Ishikawa (cell line): ENCODE measurements at regions not wholly inside any gene's neighbourhood (a gene's known extent, or its start where the extent isn't known, plus 50 kb on each side); places are given as distances from the start of the nearest gene placed in this dataset.

Source experiments
- CEBPB ChIP-seq: IDR thresholded peaks from 2 replicates; pipeline ENCODE4 v1.6.1; 2012
- CREB1 ChIP-seq: IDR thresholded peaks from 2 replicates; pipeline ENCODE4 v1.6.1; 2012; ENCODE audit warnings: low read depth
- EGR1 ChIP-seq: IDR thresholded peaks from 2 replicates; pipeline ENCODE4 v1.6.1; 2012
- EP300 ChIP-seq: IDR thresholded peaks from 2 replicates; pipeline ENCODE4 v1.6.1; 2012; ENCODE audit warnings: borderline replicate concordance
- FOXM1 ChIP-seq: IDR thresholded peaks from 2 replicates; pipeline ENCODE4 v1.6.1; 2012; ENCODE audit warnings: low read depth, borderline replicate concordance
- NFIC ChIP-seq: IDR thresholded peaks from 2 replicates; pipeline ENCODE4 v1.6.1; 2012
- RAD21 ChIP-seq: IDR thresholded peaks from 2 replicates; pipeline ENCODE4 v1.6.1; 2012; ENCODE audit warnings: low read depth
- TAF1 ChIP-seq: IDR thresholded peaks from 2 replicates; pipeline ENCODE4 v1.6.1; 2012; ENCODE audit warnings: low read depth, mild to moderate bottlenecking
- TCF12 ChIP-seq: IDR thresholded peaks from 2 replicates; pipeline ENCODE4 v1.6.1; 2012; ENCODE audit warnings: low read depth
- TEAD4 ChIP-seq: IDR thresholded peaks from 2 replicates; pipeline ENCODE4 v1.6.1; 2012
- YY1 ChIP-seq: IDR thresholded peaks from 2 replicates; pipeline ENCODE4 v1.6.1; 2012; ENCODE audit warnings: low read depth
- ZBTB7A ChIP-seq: IDR thresholded peaks from 2 replicates; pipeline ENCODE4 v1.6.1; 2012; ENCODE audit warnings: low read depth
- TF ChIP-seq, protein P1 (sequence below): IDR thresholded peaks from 2 replicates; pipeline ENCODE4 v1.6.1; 2012
- TF ChIP-seq, protein P2 (sequence below): IDR thresholded peaks from 2 replicates; pipeline ENCODE4 v1.6.1; 2012
- TF ChIP-seq, protein P3 (sequence below): IDR thresholded peaks from 2 replicates; pipeline ENCODE4 v1.6.1; 2012; ENCODE audit warnings: low read depth, mild to moderate bottlenecking

- TF ChIP-seq, protein P1, sequence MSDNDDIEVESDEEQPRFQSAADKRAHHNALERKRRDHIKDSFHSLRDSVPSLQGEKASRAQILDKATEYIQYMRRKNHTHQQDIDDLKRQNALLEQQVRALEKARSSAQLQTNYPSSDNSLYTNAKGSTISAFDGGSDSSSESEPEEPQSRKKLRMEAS: no peak
These were observed 527.3 kb upstream of the GHITM start for GRCh38 chr10:83612050-83612449.

DNA sequence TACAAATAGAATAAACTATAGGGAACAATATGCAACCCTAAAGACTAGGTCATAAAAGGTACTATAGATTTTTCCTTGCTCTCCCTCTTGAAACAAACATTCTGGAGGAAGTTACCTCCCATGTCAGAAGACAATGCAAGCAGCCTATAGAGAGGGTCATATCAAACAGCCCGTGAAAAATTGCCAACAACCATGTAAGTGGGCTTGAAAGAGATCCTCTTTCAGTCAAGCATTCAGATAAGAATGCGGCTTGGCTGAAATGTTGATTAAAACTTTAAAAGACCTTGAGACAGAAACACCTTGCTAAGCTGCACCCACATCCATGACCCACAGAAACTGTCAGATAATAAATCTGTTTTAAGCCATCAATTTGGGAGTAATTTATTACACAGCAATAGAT lies 526.6 kb upstream of the GHITM start:
- no peak for TF ChIP-seq TCF12
- TF ChIP-seq TEAD4: no peak
- TF ChIP-seq TAF1: no peak
- no peak for TF ChIP-seq FOXM1
- no peak for TF ChIP-seq EP300

DNA sequence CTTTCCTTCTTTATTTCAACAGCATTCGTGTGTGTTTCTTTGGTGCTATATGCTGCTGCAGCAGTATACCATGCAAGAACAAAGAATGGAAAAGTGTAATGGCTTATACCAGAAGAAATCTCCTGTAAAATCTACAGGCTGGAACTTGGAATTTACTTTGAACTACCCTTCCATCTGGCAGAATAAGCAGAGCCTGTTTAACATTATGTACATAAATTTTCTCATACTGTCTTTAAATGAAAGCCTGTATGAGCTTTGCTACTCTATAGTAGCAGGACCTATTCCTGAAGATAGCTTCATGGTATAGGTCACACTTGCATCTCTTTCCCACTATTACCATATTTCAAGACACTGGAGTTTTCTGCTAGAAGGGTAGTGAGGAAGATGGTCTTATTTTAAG lies 522.1 kb upstream of the GHITM start:
- no peak for TF ChIP-seq EP300
- no peak for TF ChIP-seq YY1
- TF ChIP-seq ZBTB7A: no peak
- TF ChIP-seq CREB1: no peak
- TF ChIP-seq, protein P1: no peak
- no peak for TF ChIP-seq NFIC
- TF ChIP-seq, protein P2, sequence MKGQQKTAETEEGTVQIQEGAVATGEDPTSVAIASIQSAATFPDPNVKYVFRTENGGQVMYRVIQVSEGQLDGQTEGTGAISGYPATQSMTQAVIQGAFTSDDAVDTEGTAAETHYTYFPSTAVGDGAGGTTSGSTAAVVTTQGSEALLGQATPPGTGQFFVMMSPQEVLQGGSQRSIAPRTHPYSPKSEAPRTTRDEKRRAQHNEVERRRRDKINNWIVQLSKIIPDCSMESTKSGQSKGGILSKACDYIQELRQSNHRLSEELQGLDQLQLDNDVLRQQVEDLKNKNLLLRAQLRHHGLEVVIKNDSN: no peak

- TF ChIP-seq, protein P2: no peak
- TF ChIP-seq EGR1 (no peak), TAF1 (no peak), ZBTB7A (no peak)
These were observed 521.4 kb upstream of the GHITM start for GRCh38 chr10:83617692-83618545.

DNA sequence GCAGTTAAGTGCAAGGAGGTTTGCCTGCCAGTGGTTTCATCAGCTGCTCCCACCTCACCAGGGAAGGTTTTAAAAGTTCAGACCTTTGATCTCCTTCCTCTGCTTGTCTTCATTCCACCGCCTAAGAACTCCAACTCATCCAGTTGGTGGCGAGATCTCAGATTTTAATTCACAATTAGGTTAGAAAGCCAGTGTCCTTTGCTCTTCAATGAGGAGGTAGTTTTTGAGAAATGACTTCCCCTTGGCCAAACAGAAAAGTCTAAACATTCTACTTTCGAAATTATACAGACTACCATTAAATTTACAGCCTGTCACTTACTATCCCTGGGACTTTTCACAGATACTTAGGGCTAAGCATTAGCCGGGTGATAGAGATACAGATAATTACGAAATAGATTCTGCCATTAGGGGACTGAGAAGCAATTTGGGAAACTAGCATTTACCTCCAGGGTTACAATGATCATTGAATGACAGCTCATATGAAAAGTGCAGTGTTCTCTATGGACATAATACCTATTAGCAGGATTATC lies 513.4 kb upstream of the GHITM start:
- TF ChIP-seq YY1 (no peak), EGR1 (no peak), TAF1 (no peak), CEBPB (no peak), RAD21 (no peak), CREB1 (no peak), FOXM1 (no peak), TCF12 (no peak), ZBTB7A (no peak), NFIC (no peak), TEAD4 (no peak), EP300 (no peak)
- TF ChIP-seq, protein P2: no peak
- TF ChIP-seq, protein P3, sequence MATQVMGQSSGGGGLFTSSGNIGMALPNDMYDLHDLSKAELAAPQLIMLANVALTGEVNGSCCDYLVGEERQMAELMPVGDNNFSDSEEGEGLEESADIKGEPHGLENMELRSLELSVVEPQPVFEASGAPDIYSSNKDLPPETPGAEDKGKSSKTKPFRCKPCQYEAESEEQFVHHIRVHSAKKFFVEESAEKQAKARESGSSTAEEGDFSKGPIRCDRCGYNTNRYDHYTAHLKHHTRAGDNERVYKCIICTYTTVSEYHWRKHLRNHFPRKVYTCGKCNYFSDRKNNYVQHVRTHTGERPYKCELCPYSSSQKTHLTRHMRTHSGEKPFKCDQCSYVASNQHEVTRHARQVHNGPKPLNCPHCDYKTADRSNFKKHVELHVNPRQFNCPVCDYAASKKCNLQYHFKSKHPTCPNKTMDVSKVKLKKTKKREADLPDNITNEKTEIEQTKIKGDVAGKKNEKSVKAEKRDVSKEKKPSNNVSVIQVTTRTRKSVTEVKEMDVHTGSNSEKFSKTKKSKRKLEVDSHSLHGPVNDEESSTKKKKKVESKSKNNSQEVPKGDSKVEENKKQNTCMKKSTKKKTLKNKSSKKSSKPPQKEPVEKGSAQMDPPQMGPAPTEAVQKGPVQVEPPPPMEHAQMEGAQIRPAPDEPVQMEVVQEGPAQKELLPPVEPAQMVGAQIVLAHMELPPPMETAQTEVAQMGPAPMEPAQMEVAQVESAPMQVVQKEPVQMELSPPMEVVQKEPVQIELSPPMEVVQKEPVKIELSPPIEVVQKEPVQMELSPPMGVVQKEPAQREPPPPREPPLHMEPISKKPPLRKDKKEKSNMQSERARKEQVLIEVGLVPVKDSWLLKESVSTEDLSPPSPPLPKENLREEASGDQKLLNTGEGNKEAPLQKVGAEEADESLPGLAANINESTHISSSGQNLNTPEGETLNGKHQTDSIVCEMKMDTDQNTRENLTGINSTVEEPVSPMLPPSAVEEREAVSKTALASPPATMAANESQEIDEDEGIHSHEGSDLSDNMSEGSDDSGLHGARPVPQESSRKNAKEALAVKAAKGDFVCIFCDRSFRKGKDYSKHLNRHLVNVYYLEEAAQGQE: no peak
- TF ChIP-seq, protein P1: no peak

- TF ChIP-seq, protein P3: no peak
- TF ChIP-seq TEAD4 (no peak), FOXM1 (no peak), TAF1 (no peak), RAD21 (no peak), NFIC (no peak)
- TF ChIP-seq, protein P1: no peak
These were observed 506.6 kb upstream of the GHITM start for GRCh38 chr10:83632701-83633100.
